Activated CD4-positive, alpha-beta T cell treated with anti-CD3 and anti-CD28 coated beads, Interleukin-2, Interleukin-4, amounts not matched to agents 100 ng/mL and 50 ng/mL, durations not matched to agents 16 hours and 8 hours (primary cell): ENCODE measurements at regions not wholly inside any gene's neighbourhood (a gene's known extent, or its start where the extent isn't known, plus 50 kb on each side); places are given as distances from the start of the nearest gene placed in this dataset.

ENCODE experiments used
- DNase-seq: peaks from one replicate; pipeline ENCODE4 v3.0.0-alpha.2; 2020; ENCODE audit warnings: low spot score

- DNase-seq = no peak
Observed at GRCh38 chr7:34275624-34276023, 370.3 kb downstream of the BMPER start.

- DNase-seq = peak; percentile 4
Observed at GRCh38 chr7:34277016-34277802, 371.9 kb downstream of the BMPER start.

GRCh38 chr7:34277803-34278199, 372.5 kb downstream of the BMPER start:
- DNase-seq = no peak

- no peak for DNase-seq
Observed at GRCh38 chr7:34281260-34281659, 375.9 kb downstream of the BMPER start.

- no peak for DNase-seq
Observed at GRCh38 chr7:34282271-34282670, 375.7 kb upstream of the NPSR1 start.

- no peak for DNase-seq
Observed at GRCh38 chr7:34296663-34297062, 361.4 kb upstream of the NPSR1 start.

GRCh38 chr7:34298492-34299013, 359.5 kb upstream of the NPSR1 start:
- no peak for DNase-seq

GRCh38 chr7:34299066-34299465, 359.0 kb upstream of the NPSR1 start:
- DNase-seq = no peak

- DNase-seq = no peak
Observed at GRCh38 chr7:34307540-34307939, 350.5 kb upstream of the NPSR1 start.

- DNase-seq = no peak
Observed at GRCh38 chr7:34308595-34308994, 349.4 kb upstream of the NPSR1 start.

GRCh38 chr7:34309116-34309515, 348.9 kb upstream of the NPSR1 start:
- no peak for DNase-seq

GRCh38 chr7:34309584-34309983, 348.4 kb upstream of the NPSR1 start:
- no peak for DNase-seq

GRCh38 chr7:34311591-34311990, 346.4 kb upstream of the NPSR1 start:
- DNase-seq = no peak

GRCh38 chr7:34312624-34313023, 345.4 kb upstream of the NPSR1 start:
- DNase-seq = no peak

GRCh38 chr7:34313289-34313688, 344.7 kb upstream of the NPSR1 start:
- no peak for DNase-seq

- DNase-seq = no peak
Observed at GRCh38 chr7:34315032-34315431, 343.0 kb upstream of the NPSR1 start.

GRCh38 chr7:34317039-34317438, 341.0 kb upstream of the NPSR1 start:
- DNase-seq = no peak

- DNase-seq = no peak
Observed at GRCh38 chr7:34320412-34320811, 337.6 kb upstream of the NPSR1 start.

- DNase-seq = peak; percentile 53
Observed at GRCh38 chr7:34320926-34321661, 336.9 kb upstream of the NPSR1 start.

- no peak for DNase-seq
Observed at GRCh38 chr7:34322841-34323240, 335.2 kb upstream of the NPSR1 start.

GRCh38 chr7:34327681-34328080, 330.3 kb upstream of the NPSR1 start:
- no peak for DNase-seq

- no peak for DNase-seq
Observed at GRCh38 chr7:34330308-34330707, 327.7 kb upstream of the NPSR1 start.

- DNase-seq = no peak
Observed at GRCh38 chr7:34331102-34331501, 326.9 kb upstream of the NPSR1 start.
